ENCODE measurements at regions not wholly inside any gene's neighbourhood (a gene's known extent, or its start where the extent isn't known, plus 50 kb on each side); places are given as distances from the start of the nearest gene placed in this dataset.
A peak's percentile ranks its signal among the peaks of the same experiment; 100 is the strongest.
"Not testable (repeated sequence)": the region's sequence is repeated elsewhere in the genome, so short reads cannot be mapped to it uniquely, and the experiment has no call there.

DNA sequence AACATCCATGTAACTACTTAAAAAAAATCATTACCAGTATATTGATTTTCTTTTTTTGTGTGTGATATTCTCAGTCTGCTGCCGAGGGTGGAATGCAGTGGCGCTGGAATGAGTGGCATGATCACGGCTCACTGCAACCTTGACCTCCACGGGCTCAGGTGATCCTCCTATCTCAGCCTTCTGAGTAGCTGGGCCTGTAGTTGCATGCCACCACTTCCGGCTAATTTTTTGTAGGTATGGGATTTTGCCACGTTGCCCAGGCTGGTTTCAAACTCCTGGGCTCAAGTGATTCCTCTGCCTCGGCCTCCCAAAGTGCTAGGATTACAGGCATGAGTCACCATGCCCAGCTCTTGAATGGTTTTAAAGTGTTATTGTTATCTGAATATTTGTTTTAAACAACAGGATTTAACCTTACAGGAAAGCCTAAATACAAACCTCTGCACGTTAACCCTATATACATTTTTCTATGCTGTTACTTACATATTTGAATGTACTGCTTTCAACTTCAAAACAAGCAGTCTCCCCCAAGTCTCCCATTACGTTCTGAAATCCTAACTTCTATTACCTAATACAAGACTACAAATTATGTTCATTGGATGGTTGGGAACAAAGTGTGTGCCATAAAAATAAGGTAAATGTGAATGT, 61.7 kb downstream of the KPNA2 start:
- FAIRE-seq (no peak), DNase-seq (ENCODE audit: insufficient read length) (no peak)
- TF ChIP-seq TAF1 (IDR thresholded peaks at IDR 0.05; ENCODE audit: borderline replicate concordance, low read depth, low read length) = no peak
- TF ChIP-seq POLR2AphosphoS5 (IDR thresholded peaks at IDR 0.05; ENCODE audit: low read depth, low read length) = no peak
- TF ChIP-seq POLR2A (IDR thresholded peaks at IDR 0.05; ENCODE audit: low read depth, low read length) = no peak

DNA sequence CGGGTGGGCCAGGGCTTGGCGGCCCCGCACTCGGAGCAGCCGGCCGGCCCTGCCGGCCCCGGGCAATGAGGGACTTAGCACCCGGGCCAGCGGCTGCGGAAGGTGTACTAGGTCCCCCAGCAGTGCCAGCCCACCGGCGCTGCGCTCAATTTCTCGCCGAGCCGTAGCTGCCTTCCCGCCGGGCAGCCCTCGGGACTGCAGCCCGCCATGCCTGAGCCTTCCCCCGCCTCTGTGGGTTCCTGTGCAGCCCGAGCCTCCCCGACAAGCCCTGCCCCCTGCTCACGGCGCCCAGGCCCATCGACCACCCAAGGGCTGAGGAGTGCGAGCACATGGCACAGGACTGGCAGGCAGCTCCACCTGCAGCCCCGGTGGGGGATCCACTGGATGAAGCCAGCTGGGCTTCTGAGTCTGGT, 63.8 kb downstream of the KPNA2 start:
- not testable (repeated sequence) for DNase-seq (ENCODE audit: insufficient read length); FAIRE-seq

DNA sequence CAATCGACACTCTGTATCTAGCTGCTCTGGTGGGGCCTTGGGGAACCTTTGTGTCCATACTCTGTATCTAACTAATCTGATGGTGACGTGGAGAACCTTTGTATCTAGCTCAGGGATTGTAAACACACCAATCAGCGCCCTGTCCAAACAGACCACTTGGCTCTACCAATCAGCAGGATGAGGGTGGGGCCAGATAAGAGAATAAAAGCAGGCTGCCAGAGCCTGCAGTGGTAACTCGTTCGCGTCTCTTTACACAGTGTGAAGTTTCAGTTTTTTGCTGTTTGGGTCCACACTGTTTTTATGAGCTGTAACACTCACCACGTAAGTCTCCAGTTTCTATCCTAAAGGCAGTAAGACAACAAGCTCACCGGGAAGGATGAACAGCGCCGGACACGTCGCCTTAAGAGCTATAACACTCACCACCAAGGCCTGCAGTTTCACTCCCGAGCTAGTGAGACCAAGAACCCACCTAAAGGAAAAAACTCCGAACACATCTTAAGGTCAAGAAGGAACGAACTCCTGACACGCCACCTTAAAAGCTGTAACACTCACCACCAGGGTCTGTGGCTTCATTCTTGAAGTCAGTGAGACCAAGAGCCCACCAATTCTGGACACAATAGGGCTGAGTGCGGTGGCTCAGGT, 64.6 kb downstream of the KPNA2 start:
- no peak for TF ChIP-seq POLR2A (IDR thresholded peaks at IDR 0.05; ENCODE audit: low read depth, low read length)
- no peak for TF ChIP-seq TAF1 (IDR thresholded peaks at IDR 0.05; ENCODE audit: borderline replicate concordance, low read depth, low read length)
- no peak for TF ChIP-seq POLR2AphosphoS5 (IDR thresholded peaks at IDR 0.05; ENCODE audit: low read depth, low read length)
- DNase-seq (ENCODE audit: insufficient read length) (no peak), FAIRE-seq (no peak)

- TF ChIP-seq POLR2AphosphoS5 (IDR thresholded peaks at IDR 0.05; ENCODE audit: low read depth, low read length) (0 out of 2 replicates have a peak, but pooled peaks have one; percentile 25), POLR2A (IDR thresholded peaks at IDR 0.05; ENCODE audit: low read depth, low read length) (no peak; the same call in 1 of the 2 replicates), TAF1 (IDR thresholded peaks at IDR 0.05; ENCODE audit: borderline replicate concordance, low read depth, low read length) (no peak)
- FAIRE-seq = peak; percentile 44
- peak; percentile 47 for DNase-seq (ENCODE audit: insufficient read length)
Observed at GRCh38 chr17:68101075-68101986, 65.8 kb downstream of the KPNA2 start.

DNA sequence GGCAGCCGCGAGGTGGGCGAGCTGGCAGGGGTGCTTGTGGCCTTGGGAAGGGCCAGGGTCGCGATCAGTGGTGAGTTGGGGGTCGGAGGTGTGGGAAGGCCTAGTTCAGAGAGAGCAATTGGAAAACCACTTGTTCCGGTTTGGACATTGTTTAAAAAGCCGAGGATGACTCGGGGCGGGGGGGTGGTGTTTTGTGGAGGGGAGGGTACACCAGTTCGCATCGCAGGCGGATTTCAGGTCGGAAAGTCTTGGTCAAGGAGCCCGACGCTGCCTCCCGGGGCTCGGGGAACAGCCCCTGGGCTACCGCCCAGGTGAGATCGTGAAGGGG, 66.4 kb downstream of the KPNA2 start:
- DNase-seq (ENCODE audit: insufficient read length) (no peak), FAIRE-seq (no peak)
- TF ChIP-seq POLR2A (IDR thresholded peaks at IDR 0.05; ENCODE audit: low read depth, low read length) = no peak
- no peak for TF ChIP-seq TAF1 (IDR thresholded peaks at IDR 0.05; ENCODE audit: borderline replicate concordance, low read depth, low read length)
- TF ChIP-seq POLR2AphosphoS5 (IDR thresholded peaks at IDR 0.05; ENCODE audit: low read depth, low read length) = no peak

DNA sequence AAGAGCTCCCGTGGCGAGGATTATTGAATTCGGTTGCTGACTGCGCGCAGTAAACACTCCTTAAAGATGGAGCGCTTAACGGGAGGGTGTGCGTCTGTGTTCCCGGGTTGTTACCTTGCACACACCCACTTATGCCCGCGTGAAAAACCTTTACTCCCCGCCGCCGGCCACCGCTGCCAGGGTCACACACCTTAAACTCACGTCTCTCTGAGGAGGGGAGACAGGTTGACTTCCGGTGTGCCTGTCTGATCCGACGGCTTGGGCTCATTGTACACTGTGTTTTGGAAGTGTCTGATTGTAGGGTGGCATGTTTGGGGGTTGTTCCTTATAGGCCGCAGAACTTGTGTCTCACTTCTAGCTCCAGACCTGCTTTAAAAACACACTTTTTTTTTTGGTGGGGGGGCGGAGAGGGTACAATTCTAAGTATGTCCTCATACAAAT, 66.8 kb downstream of the KPNA2 start:
- no peak for TF ChIP-seq TAF1 (IDR thresholded peaks at IDR 0.05; ENCODE audit: borderline replicate concordance, low read depth, low read length)
- no peak for TF ChIP-seq POLR2AphosphoS5 (IDR thresholded peaks at IDR 0.05; ENCODE audit: low read depth, low read length)
- TF ChIP-seq POLR2A (IDR thresholded peaks at IDR 0.05; ENCODE audit: low read depth, low read length) = no peak
- no peak for DNase-seq (ENCODE audit: insufficient read length)
- FAIRE-seq = peak; percentile 21

DNA sequence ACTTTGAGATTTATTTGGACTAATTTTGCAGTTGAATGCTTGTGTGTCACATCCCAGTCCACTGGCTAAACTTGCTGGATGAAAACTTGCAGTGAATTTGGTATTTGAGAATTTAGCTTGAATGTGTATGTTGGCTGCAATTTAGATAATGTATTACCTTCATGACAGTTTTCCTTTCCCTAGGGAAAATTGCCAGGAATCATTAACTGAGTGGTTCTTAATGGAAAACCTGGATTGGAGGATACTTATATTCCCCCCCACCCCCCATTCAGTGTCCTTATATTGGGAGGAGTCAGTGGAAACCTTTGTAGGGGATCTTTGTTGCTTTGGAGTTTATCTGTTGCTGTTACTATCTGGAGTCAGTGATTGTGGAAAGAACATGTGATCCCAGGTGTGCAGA, 67.6 kb downstream of the KPNA2 start:
- TF ChIP-seq TAF1 (IDR thresholded peaks at IDR 0.05; ENCODE audit: borderline replicate concordance, low read depth, low read length) (no peak), POLR2AphosphoS5 (IDR thresholded peaks at IDR 0.05; ENCODE audit: low read depth, low read length) (no peak), POLR2A (IDR thresholded peaks at IDR 0.05; ENCODE audit: low read depth, low read length) (no peak)
- FAIRE-seq (no peak), DNase-seq (ENCODE audit: insufficient read length) (no peak)

GRCh38 chr17:68106085-68106484, 70.5 kb downstream of the KPNA2 start:
- FAIRE-seq (no peak), DNase-seq (ENCODE audit: insufficient read length) (no peak)
- TF ChIP-seq TAF1 (IDR thresholded peaks at IDR 0.05; ENCODE audit: borderline replicate concordance, low read depth, low read length) (no peak), POLR2AphosphoS5 (IDR thresholded peaks at IDR 0.05; ENCODE audit: low read depth, low read length) (no peak), POLR2A (IDR thresholded peaks at IDR 0.05; ENCODE audit: low read depth, low read length) (no peak)

- DNase-seq (ENCODE audit: insufficient read length) = no peak
- no peak for FAIRE-seq
Observed at GRCh38 chr17:68107373-68107772, 71.8 kb downstream of the KPNA2 start.

GRCh38 chr17:68108313-68109000, 72.9 kb downstream of the KPNA2 start:
- FAIRE-seq (no peak), DNase-seq (ENCODE audit: insufficient read length) (no peak)
- no peak for TF ChIP-seq POLR2AphosphoS5 (IDR thresholded peaks at IDR 0.05; ENCODE audit: low read depth, low read length)
- no peak for TF ChIP-seq TAF1 (IDR thresholded peaks at IDR 0.05; ENCODE audit: borderline replicate concordance, low read depth, low read length)
- no peak for TF ChIP-seq POLR2A (IDR thresholded peaks at IDR 0.05; ENCODE audit: low read depth, low read length)

More at GRCh38 chr17:68107373-68107772, 71.8 kb downstream of the KPNA2 start:
- TF ChIP-seq POLR2AphosphoS5 (IDR thresholded peaks at IDR 0.05; ENCODE audit: low read depth, low read length) (no peak), POLR2A (IDR thresholded peaks at IDR 0.05; ENCODE audit: low read depth, low read length) (no peak), TAF1 (IDR thresholded peaks at IDR 0.05; ENCODE audit: borderline replicate concordance, low read depth, low read length) (no peak)

DNA sequence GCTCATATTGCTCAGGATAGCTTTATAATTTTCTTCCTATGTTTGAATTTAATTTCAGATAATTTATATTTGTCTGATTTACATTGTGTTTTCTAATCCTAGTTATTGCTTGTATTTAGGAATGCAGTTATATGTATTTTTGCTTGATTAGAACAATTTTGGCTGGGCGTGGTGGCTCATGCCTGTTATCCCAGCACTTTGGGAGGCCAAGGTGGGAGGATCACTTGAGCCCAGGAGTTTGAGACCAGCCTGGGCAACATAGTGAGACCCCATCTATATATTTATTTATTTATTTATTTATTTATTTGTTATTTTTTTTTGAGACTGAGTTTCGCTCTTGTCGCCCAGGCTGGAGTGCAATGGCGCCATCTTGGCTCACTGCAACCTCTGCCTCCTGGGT, 73.9 kb downstream of the KPNA2 start:
- not testable (repeated sequence) for FAIRE-seq; DNase-seq (ENCODE audit: insufficient read length)

DNA sequence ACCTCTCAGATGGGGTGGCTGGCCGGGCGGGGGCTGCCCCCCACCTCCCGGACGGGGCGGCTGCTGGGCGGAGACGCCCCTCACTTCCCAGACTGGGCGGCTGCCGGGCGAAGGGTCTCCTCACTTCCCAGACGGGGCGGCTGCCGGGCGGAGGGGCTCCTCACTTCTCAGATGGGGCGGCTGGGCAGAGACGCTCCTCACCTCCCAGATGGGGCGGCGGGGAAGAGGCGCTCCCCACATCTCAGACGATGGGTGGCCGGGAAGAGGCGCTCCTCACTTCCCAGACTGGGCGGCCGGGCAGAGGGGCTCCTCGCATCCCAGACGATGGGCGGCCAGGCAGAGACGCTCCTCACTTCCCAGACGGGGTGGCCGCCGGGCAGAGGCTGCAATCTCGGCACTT, 80.7 kb downstream of the KPNA2 start:
- FAIRE-seq; DNase-seq (ENCODE audit: insufficient read length): not testable (repeated sequence)

Measured in GM12892 (cell line).